ENCODE measurements at regions not wholly inside any gene's neighbourhood (a gene's known extent, or its start where the extent isn't known, plus 50 kb on each side); places are given as distances from the start of the nearest gene placed in this dataset.

DNA sequence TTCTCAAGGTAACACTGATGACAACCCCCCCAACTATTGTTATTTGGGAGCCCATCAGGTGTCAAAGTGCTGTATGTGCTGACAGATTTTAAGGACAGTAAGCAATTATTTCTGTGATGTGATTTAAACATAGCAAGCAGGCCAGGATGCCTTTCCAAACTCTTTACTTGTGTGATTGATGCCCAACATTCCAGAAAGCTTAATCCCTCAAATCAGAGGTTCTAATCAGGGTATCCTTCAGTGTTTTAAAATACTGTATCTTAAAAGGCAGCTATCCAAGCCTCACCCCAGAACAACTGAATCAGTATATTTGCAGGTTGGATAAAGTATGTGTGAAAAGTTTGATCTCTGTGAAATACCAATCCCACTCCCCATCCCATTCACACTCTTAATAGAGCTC, 119.7 kb downstream of the GASK1B start:
- Histone ChIP-seq H3F3A (replicated peaks; ENCODE audit: insufficient read depth) (no peaks in the 10 kb centered on the region), H3K27me3 (ENCODE audit: insufficient read depth) (no peaks in the 10 kb centered on the region), H3K9me2 (no peaks in the 10 kb centered on the region), H3K36me3 (replicated peaks in 1 of 2; ENCODE audit: control insufficient read depth in 1 of 2, insufficient read depth in 2 of 2, low read length in 1 of 2) (no peaks in the 10 kb centered on the region), H3K79me2 (ENCODE audit: insufficient read depth) (no peaks in the 10 kb centered on the region), H3K9me3 (no peaks in the 10 kb centered on the region), H3K4me2 (no peak overlapping the region), H4K20me1 (ENCODE audit: insufficient read depth) (no peaks in the 10 kb centered on the region), H3K4me3 (ENCODE audit: low read depth in 2 of 2, low read length in 1 of 2) (no peak overlapping the region), H3K27ac (ENCODE audit: low read depth in 2 of 2, low read length in 1 of 2) (no peak overlapping the region), H3K9ac (no peak overlapping the region), H3K4me1 (ENCODE audit: control insufficient read depth in 1 of 2, insufficient read depth in 2 of 2, low read depth in 1 of 2, low read length in 1 of 2) (no peaks in the 10 kb centered on the region), H2AFZ (ENCODE audit: low read depth) (no peak overlapping the region)
- ChIA-PET CTCF (no interaction called here), POLR2A (no interaction called here)
- DNase-seq: no peak
- TF ChIP-seq RFX5 (IDR thresholded peaks at IDR 0.05; ENCODE audit: low read length) (no peak), FOSL2 (IDR thresholded peaks at IDR 0.05; ENCODE audit: borderline replicate concordance, low read depth) (no peak)
- TF ChIP-seq, protein P1, sequence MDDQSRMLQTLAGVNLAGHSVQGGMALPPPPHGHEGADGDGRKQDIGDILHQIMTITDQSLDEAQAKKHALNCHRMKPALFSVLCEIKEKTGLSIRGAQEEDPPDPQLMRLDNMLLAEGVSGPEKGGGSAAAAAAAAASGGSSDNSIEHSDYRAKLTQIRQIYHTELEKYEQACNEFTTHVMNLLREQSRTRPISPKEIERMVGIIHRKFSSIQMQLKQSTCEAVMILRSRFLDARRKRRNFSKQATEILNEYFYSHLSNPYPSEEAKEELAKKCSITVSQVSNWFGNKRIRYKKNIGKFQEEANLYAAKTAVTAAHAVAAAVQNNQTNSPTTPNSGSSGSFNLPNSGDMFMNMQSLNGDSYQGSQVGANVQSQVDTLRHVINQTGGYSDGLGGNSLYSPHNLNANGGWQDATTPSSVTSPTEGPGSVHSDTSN (IDR thresholded peaks at IDR 0.05): peak; percentile 10; the same call in 1 of the 2 replicates

DNA sequence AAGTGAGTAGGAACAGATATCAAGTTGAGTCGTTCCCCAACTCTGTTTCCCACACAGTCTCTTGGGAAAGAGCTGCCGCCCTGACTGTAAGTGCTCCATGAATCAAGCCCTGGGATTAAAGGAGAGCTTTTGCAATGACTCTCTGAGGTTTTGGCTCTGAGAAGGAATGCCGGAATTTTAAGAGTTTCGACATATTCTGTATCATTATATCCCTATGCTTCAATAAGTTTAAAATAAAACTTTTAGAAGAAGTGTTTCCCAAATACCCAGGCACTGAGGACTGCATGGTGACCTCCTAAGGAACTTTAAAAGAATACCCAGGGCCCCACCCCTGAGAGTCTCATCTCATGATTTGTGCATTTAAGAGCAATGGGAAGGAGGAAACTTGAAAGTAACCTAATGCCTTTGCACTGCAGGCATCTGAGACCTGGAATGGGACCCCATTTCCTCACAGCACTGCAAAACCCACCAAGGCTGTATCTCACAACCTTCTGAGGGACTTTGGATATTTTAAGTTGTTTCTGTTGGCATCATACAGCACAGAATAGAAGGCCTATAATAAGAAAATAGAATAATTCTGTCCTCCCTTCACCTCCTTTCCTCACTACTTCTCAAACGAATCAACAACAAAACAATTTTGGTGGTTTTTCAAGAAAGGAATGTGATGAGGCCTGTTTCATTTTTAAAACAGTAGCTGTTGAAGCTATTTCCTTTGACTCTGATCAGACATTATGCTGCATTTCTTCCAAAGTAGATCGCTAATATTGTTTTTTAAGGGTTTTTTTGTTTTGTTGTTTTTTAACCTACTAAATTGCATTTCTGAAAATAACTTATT, 121.2 kb downstream of the GASK1B start:
- no peak overlapping the region for H3K4me3 ChIP-seq (ENCODE audit: low read depth in 2 of 2, low read length in 1 of 2)
- no peaks in the 10 kb centered on the region for H3K36me3 ChIP-seq (replicated peaks in 1 of 2; ENCODE audit: control insufficient read depth in 1 of 2, insufficient read depth in 2 of 2, low read length in 1 of 2)
- H3K27me3 ChIP-seq (ENCODE audit: insufficient read depth): no peaks in the 10 kb centered on the region
- H3K79me2 ChIP-seq (ENCODE audit: insufficient read depth): no peaks in the 10 kb centered on the region
- H2AFZ ChIP-seq (ENCODE audit: low read depth): 0 out of 2 replicates have a peak overlapping the region, but pooled peaks have one; percentile 10
- H3K9me2 ChIP-seq: no peaks in the 10 kb centered on the region
- no peaks in the 10 kb centered on the region for H3K4me1 ChIP-seq (ENCODE audit: control insufficient read depth in 1 of 2, insufficient read depth in 2 of 2, low read depth in 1 of 2, low read length in 1 of 2)
- H3K9ac ChIP-seq: no peak overlapping the region
- 55% methylated on average over 6 of the region's 6 CpGs for WGBS (ENCODE audit: low lambda C conversion rate)
- CTCF ChIA-PET: no interaction called here
- H4K20me1 ChIP-seq (ENCODE audit: insufficient read depth): no peaks in the 10 kb centered on the region
- no peak overlapping the region for H3K4me2 ChIP-seq
- peak overlapping the region in 1 of 2 experiments; percentile 66; a peak in 3 of 4 replicates for H3K27ac ChIP-seq (ENCODE audit: low read depth in 2 of 2, low read length in 1 of 2)
- no peak for DNase-seq
- H3F3A ChIP-seq (replicated peaks; ENCODE audit: insufficient read depth): no peaks in the 10 kb centered on the region
- TF ChIP-seq TEAD4 (IDR thresholded peaks at IDR 0.05; ENCODE audit: borderline replicate concordance, insufficient read depth) (peak; percentile 39; the same call in 1 of the 2 replicates), ZBTB33 (IDR thresholded peaks at IDR 0.05; ENCODE audit: borderline replicate concordance, low read depth) (no peak), POLR2AphosphoS5 (IDR thresholded peaks at IDR 0.05; ENCODE audit: low read depth, low read length) (no peak), TAF1 (IDR thresholded peaks at IDR 0.05; ENCODE audit: borderline replicate concordance, low read depth, low read length) (0 out of 2 replicates have a peak, but pooled peaks have one; percentile 9), ELF1 (IDR thresholded peaks at IDR 0.05) (no peak), YY1 (IDR thresholded peaks at IDR 0.05; ENCODE audit: low read depth) (no peak), CHD2 (IDR thresholded peaks at IDR 0.05; ENCODE audit: low read length, partially characterized antibody) (no peak), TCF12 (IDR thresholded peaks at IDR 0.05) (peak; percentile 47), EZH2phosphoT487 (IDR thresholded peaks at IDR 0.05; ENCODE audit: borderline replicate concordance, low read depth) (no peak), FOXJ3 (CRISPR knock-in tag; IDR thresholded peaks at IDR 0.05) (no peak), NFIC (IDR thresholded peaks at IDR 0.05; ENCODE audit: borderline replicate concordance) (peak; percentile 66; the same call in 1 of the 2 replicates), SIN3A (IDR thresholded peaks at IDR 0.05; ENCODE audit: borderline replicate concordance, low read depth, low read length) (no peak), RXRA (IDR thresholded peaks at IDR 0.05; ENCODE audit: borderline replicate concordance, low read depth) (no peak)
- TF ChIP-seq, protein P2, sequence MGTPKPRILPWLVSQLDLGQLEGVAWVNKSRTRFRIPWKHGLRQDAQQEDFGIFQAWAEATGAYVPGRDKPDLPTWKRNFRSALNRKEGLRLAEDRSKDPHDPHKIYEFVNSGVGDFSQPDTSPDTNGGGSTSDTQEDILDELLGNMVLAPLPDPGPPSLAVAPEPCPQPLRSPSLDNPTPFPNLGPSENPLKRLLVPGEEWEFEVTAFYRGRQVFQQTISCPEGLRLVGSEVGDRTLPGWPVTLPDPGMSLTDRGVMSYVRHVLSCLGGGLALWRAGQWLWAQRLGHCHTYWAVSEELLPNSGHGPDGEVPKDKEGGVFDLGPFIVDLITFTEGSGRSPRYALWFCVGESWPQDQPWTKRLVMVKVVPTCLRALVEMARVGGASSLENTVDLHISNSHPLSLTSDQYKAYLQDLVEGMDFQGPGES (IDR thresholded peaks at IDR 0.05; ENCODE audit: low read depth, low read length): no peak
- TF ChIP-seq, protein P1 (IDR thresholded peaks at IDR 0.05): peak; percentile 70
- POLR2A ChIA-PET: no interaction called here
- no peaks in the 10 kb centered on the region for H3K9me3 ChIP-seq
